Gastroesophageal sphincter (tissue), 4 donors: ENCODE measurements at regions not wholly inside any gene's neighbourhood (a gene's known extent, or its start where the extent isn't known, plus 50 kb on each side); places are given as distances from the start of the nearest gene placed in this dataset.
"Not testable (repeated sequence)": the region's sequence is repeated elsewhere in the genome, so short reads cannot be mapped to it uniquely, and the experiment has no call there.

Source experiments
- ATAC-seq: fragments of 150-250 bp; one replicate; pipeline ENCODE4 v1.9.1; 2016; ENCODE audit warnings: mild to moderate bottlenecking, moderate library complexity
- H3K27ac ChIP-seq, 4 donors: fragments of 200-600 bp; sonication (generic) in 3 of 4; 1 replicate in 3 of 4; 2 replicates in 1 of 4; pipeline ENCODE4 v1.5.1; 2016 to 2019
- H3K27me3 ChIP-seq: fragments of 200-600 bp; sonication (generic); one replicate; pipeline ENCODE4 v1.5.1; 2019
- H3K36me3 ChIP-seq, 2 donors: fragments of 200-600 bp; sonication (generic); one replicate each; pipeline ENCODE4 v1.5.1; 2019; ENCODE audit warnings: control low read depth in 1 of 2
- H3K4me1 ChIP-seq, 3 donors: fragments of 200-600 bp; sonication (generic); 1 replicate in 2 of 3; 2 replicates in 1 of 3; pipeline ENCODE4 v1.5.1; 2016 to 2019; ENCODE audit warnings: control low read depth in 2 of 3
- H3K4me3 ChIP-seq, 2 donors: fragments of 200-600 bp; sonication (generic); one replicate each; pipeline ENCODE4 v1.5.1; 2019; ENCODE audit warnings: mild to moderate bottlenecking in 1 of 2, moderate library complexity in 1 of 2
- H3K9me3 ChIP-seq, 3 donors: fragments of 200-600 bp; sonication (generic); one replicate each; pipeline ENCODE4 v1.5.1; 2017 to 2019; ENCODE audit warnings: control low read depth in 2 of 3
- CTCF ChIP-seq, 4 experiments: fragments of 200-600 bp in 2 of 4; fragments of 450-650 bp in 2 of 4; sonication (generic) in 1 of 4; IDR thresholded peaks; one replicate each; pipeline ENCODE4 v1.5.1; 2017 to 2019; ENCODE audit warnings: antibody characterized with exemption in 4 of 4, mild to moderate bottlenecking in 2 of 4, moderate library complexity in 2 of 4
- EP300 ChIP-seq: sonication (generic); formaldehyde crosslinking; IDR thresholded peaks from one replicate; pipeline ENCODE4 v1.6.1; 2017; ENCODE audit warnings: antibody characterized with exemption, mild to moderate bottlenecking
- POLR2A ChIP-seq, 2 donors: fragments of 450-650 bp; IDR thresholded peaks; one replicate each; pipeline ENCODE4 v1.6.1; 2017; ENCODE audit warnings: antibody characterized with exemption in 2 of 2, mild to moderate bottlenecking in 2 of 2, moderate library complexity in 1 of 2
- POLR2AphosphoS5 ChIP-seq: sonication (generic); formaldehyde crosslinking; IDR thresholded peaks from one replicate; pipeline ENCODE4 v1.6.1; 2017; ENCODE audit warnings: antibody characterized with exemption
- WGBS, 2 donors: methylation state at CpG; one replicate each; pipeline ENCODE4 v1.1.5; 2018; ENCODE audit warnings: low coverage in 1 of 2; 5-methylcytosine and 5-hydroxymethylcytosine counted together

- Histone ChIP-seq H3K36me3 (no peaks in the 10 kb centered on the region), H3K4me3 (no peak overlapping the region), H3K4me1 (no peaks in the 10 kb centered on the region), H3K9me3 (no peaks in the 10 kb centered on the region), H3K27ac (no peak overlapping the region), H3K27me3 (no peaks in the 10 kb centered on the region)
- no peak for TF ChIP-seq POLR2A (IDR thresholded peaks at IDR 0.05)
- TF ChIP-seq POLR2AphosphoS5, result no peak
- TF ChIP-seq CTCF (IDR thresholded peaks at IDR 0.05), result no peak
- TF ChIP-seq EP300, result no peak
- WGBS, 2 donors, result 78 to 89% methylated on average over 2 of the region's 2 CpGs
- no peak for ATAC-seq
These were observed 360.6 kb upstream of the ATP10A start for GRCh38 chr15:26223720-26224119.

GRCh38 chr15:26222781-26223180, 359.7 kb upstream of the ATP10A start:
- WGBS, 2 donors, result 51% methylated on average over 3 of the region's 3 CpGs; no CpG with 5 or more reads in 1 of the 2 donors
- H3K4me1 ChIP-seq, result no peaks in the 10 kb centered on the region
- no peaks in the 10 kb centered on the region for H3K36me3 ChIP-seq
- H3K27ac ChIP-seq, result no peak overlapping the region
- H3K4me3 ChIP-seq, result no peak overlapping the region
- TF ChIP-seq EP300 (no peak), POLR2AphosphoS5 (no peak), POLR2A (IDR thresholded peaks at IDR 0.05) (no peak), CTCF (IDR thresholded peaks at IDR 0.05) (no peak)
- H3K27me3 ChIP-seq, result no peaks in the 10 kb centered on the region
- H3K9me3 ChIP-seq, result no peaks in the 10 kb centered on the region
- ATAC-seq, result no peak

- H3K36me3 ChIP-seq, H3K27me3 ChIP-seq, H3K4me1 ChIP-seq, ATAC-seq, H3K27ac ChIP-seq, H3K4me3 ChIP-seq, H3K9me3 ChIP-seq: not testable (repeated sequence)
- WGBS, 2 donors, result 100% methylated on average over 2 of the region's 2 CpGs
These were observed 353.9 kb upstream of the ATP10A start for GRCh38 chr15:26217043-26217442.

- WGBS, 2 donors, result 20 to 95% methylated on average over 1 to 3 of the region's 3 CpGs
- no peak overlapping the region for H3K27ac ChIP-seq
These were observed 351.2 kb upstream of the ATP10A start for GRCh38 chr15:26214290-26214689.

GRCh38 chr15:26213427-26213826, 350.3 kb upstream of the ATP10A start:
- Histone ChIP-seq H3K4me3 (no peak overlapping the region), H3K9me3 (peaks cover 0 to 4% (median 0%) of the 10 kb centered on the region in 3 donors), H3K27me3 (no peaks in the 10 kb centered on the region), H3K27ac (no peak overlapping the region), H3K4me1 (no peaks in the 10 kb centered on the region), H3K36me3 (no peaks in the 10 kb centered on the region)
- no peak for ATAC-seq
- 83 to 86% methylated on average over 2 of the region's 2 CpGs for WGBS, 2 donors
- TF ChIP-seq CTCF (IDR thresholded peaks at IDR 0.05), result no peak

More at GRCh38 chr15:26214290-26214689, 351.2 kb upstream of the ATP10A start:
- no peaks in the 10 kb centered on the region for H3K36me3 ChIP-seq
- H3K4me3 ChIP-seq, result no peak overlapping the region
- no peaks in the 10 kb centered on the region for H3K27me3 ChIP-seq
- TF ChIP-seq EP300, result no peak
- TF ChIP-seq POLR2AphosphoS5, result no peak
- TF ChIP-seq CTCF (IDR thresholded peaks at IDR 0.05), result no peak
- TF ChIP-seq POLR2A (IDR thresholded peaks at IDR 0.05), result no peak
- H3K9me3 ChIP-seq, result peaks cover 0 to 4% (median 0%) of the 10 kb centered on the region in 3 donors
- ATAC-seq, result no peak
- no peaks in the 10 kb centered on the region for H3K4me1 ChIP-seq

- Histone ChIP-seq H3K27me3 (no peaks in the 10 kb centered on the region), H3K27ac (no peak overlapping the region), H3K4me1 (no peaks in the 10 kb centered on the region), H3K9me3 (peaks cover 0 to 2% (median 0%) of the 10 kb centered on the region in 3 donors), H3K36me3 (no peaks in the 10 kb centered on the region), H3K4me3 (no peak overlapping the region)
- 59 to 86% methylated on average over 1 of the region's 1 CpG for WGBS, 2 donors
- ATAC-seq, result no peak
- no peak for TF ChIP-seq EP300
- TF ChIP-seq CTCF (IDR thresholded peaks at IDR 0.05), result no peak
- no peak for TF ChIP-seq POLR2A (IDR thresholded peaks at IDR 0.05)
- no peak for TF ChIP-seq POLR2AphosphoS5
These were observed 349.0 kb upstream of the ATP10A start for GRCh38 chr15:26212109-26212508.
